IPS DF 6.9 (cell line): ENCODE measurements at regions not wholly inside any gene's neighbourhood (a gene's known extent, or its start where the extent isn't known, plus 50 kb on each side); places are given as distances from the start of the nearest gene placed in this dataset.

Experiments
- DNase-seq: peaks from one replicate; pipeline ENCODE4 v3.0.0-alpha.2; 2013; ENCODE audit warnings: low read depth, low spot score
- H3K27ac ChIP-seq: one replicate; pipeline ENCODE4 v1.5.1; 2013; ENCODE audit warnings: low read length, control low read depth
- H3K27me3 ChIP-seq: 2 replicates; pipeline ENCODE4 v1.6.1; 2013; ENCODE audit warnings: mild to moderate bottlenecking, low read length; ENCODE audit not compliant: control insufficient read depth, insufficient read depth
- H3K36me3 ChIP-seq: 2 replicates; pipeline ENCODE4 v1.6.1; 2013; ENCODE audit warnings: low read length; ENCODE audit not compliant: control insufficient read depth, insufficient read depth
- H3K4me1 ChIP-seq: 2 replicates; pipeline ENCODE4 v1.6.1; 2013; ENCODE audit warnings: low read length; ENCODE audit not compliant: control insufficient read depth, insufficient read depth
- H3K4me3 ChIP-seq: 2 replicates; pipeline ENCODE4 v1.5.1; 2013; ENCODE audit warnings: mild to moderate bottlenecking, low read length
- H3K9me3 ChIP-seq: 2 replicates; pipeline ENCODE4 v1.6.1; 2013; ENCODE audit warnings: low read length, inconsistent platforms; ENCODE audit not compliant: control insufficient read depth, insufficient read depth
- WGBS: extraction: QIAGEN DNeasy Blood & Tissue Kit; methylation state at CpG from one replicate; pipeline ENCODE4 v1.1.7; 2013; ENCODE audit warnings: mixed read lengths, missing lambda C conversion rate; ENCODE audit not compliant: insufficient read length, insufficient coverage; 5-methylcytosine and 5-hydroxymethylcytosine counted together

DNA sequence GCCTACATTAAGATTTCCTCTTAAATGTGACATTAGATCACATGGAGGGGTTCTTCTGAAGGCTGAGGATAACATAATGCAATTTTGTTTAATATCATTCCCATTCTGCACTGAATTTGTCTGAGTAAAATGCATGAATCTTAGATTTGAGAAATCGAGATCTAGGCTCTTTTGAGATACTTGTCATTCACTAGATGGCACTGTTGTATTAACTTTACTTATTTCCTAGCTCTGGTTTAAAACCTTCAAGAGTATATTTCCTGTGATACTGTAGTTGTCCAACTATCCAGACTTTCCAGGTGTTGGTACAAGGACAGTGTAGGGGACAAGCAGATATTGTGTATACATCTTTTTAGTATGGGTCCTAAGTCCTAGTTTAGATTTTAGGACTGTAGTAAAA lies 91.7 kb upstream of the SEL1L start:
- Histone ChIP-seq H3K4me3 (no peak overlapping the region), H3K27me3 (no peaks in the 10 kb centered on the region), H3K9me3 (no peaks in the 10 kb centered on the region), H3K27ac (no peak overlapping the region), H3K4me1 (no peaks in the 10 kb centered on the region; the same call in 1 of the 2 replicates), H3K36me3 (no peaks in the 10 kb centered on the region)
- DNase-seq, result no peak
- no CpG with 5 or more reads among the region's 1 CpG for WGBS

- no peak for DNase-seq
- Histone ChIP-seq H3K4me3 (no peak overlapping the region), H3K27ac (no peak overlapping the region), H3K36me3 (no peaks in the 10 kb centered on the region), H3K27me3 (no peaks in the 10 kb centered on the region), H3K9me3 (no peaks in the 10 kb centered on the region), H3K4me1 (no peaks in the 10 kb centered on the region)
Measured at GRCh38 chr14:81632157-81632556, 98.5 kb upstream of the SEL1L start.

GRCh38 chr14:81633496-81633895 lies 99.8 kb upstream of the SEL1L start:
- no peak overlapping the region for H3K27ac ChIP-seq
- H3K4me1 ChIP-seq, result no peaks in the 10 kb centered on the region
- no peak for DNase-seq

GRCh38 chr14:81637639-81638038 lies 104.0 kb upstream of the SEL1L start:
- Histone ChIP-seq H3K27me3 (no peaks in the 10 kb centered on the region), H3K36me3 (no peaks in the 10 kb centered on the region), H3K9me3 (no peaks in the 10 kb centered on the region), H3K4me3 (no peak overlapping the region), H3K27ac (no peak overlapping the region), H3K4me1 (peaks cover 4% of the 10 kb centered on the region)
- no peak for DNase-seq
- no CpG with 5 or more reads among the region's 1 CpG for WGBS

More at GRCh38 chr14:81633496-81633895, 99.8 kb upstream of the SEL1L start:
- no peaks in the 10 kb centered on the region for H3K9me3 ChIP-seq
- no peak overlapping the region for H3K4me3 ChIP-seq
- H3K27me3 ChIP-seq, result no peaks in the 10 kb centered on the region
- H3K36me3 ChIP-seq, result no peaks in the 10 kb centered on the region

- Histone ChIP-seq H3K4me1 (peaks cover 4% of the 10 kb centered on the region), H3K27me3 (no peaks in the 10 kb centered on the region), H3K9me3 (no peaks in the 10 kb centered on the region), H3K4me3 (no peak overlapping the region), H3K27ac (no peak overlapping the region), H3K36me3 (no peaks in the 10 kb centered on the region)
- DNase-seq, result no peak
- no CpG with 5 or more reads among the region's 3 CpGs for WGBS
Measured at GRCh38 chr14:81638656-81639280, 105.1 kb upstream of the SEL1L start.

DNA sequence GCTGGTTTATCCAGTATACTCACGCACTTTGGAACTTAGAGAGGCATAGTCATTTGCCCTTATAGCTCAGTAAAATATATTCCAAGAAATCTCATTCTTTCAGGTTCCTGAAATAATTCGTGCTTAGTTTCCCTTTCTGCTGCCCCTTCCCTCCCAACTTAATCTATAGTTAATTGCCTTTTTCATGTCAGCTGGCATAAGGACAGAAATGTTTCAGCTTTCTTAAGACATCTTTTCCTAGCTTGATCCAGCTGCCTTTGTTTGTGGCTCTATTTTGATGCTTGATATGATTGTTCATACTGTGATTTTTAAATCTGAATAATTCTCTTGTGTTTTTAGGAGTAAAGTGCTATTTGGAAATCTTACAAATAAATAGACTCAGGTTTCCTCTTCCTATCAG lies 120.0 kb upstream of the SEL1L start:
- no peak for DNase-seq
- no peaks in the 10 kb centered on the region for H3K4me1 ChIP-seq
- no CpG with 5 or more reads among the region's 2 CpGs for WGBS
- H3K9me3 ChIP-seq, result no peaks in the 10 kb centered on the region
- H3K4me3 ChIP-seq, result no peak overlapping the region
- H3K27ac ChIP-seq, result no peak overlapping the region
- no peaks in the 10 kb centered on the region for H3K27me3 ChIP-seq
- no peaks in the 10 kb centered on the region for H3K36me3 ChIP-seq

- H3K4me3 ChIP-seq, result no peak overlapping the region
- no peak overlapping the region for H3K27ac ChIP-seq
- H3K27me3 ChIP-seq, result no peaks in the 10 kb centered on the region
- H3K36me3 ChIP-seq, result no peaks in the 10 kb centered on the region
- no peaks in the 10 kb centered on the region for H3K4me1 ChIP-seq
- no peak for DNase-seq
- no CpG with 5 or more reads among the region's 6 CpGs for WGBS
- H3K9me3 ChIP-seq, result no peaks in the 10 kb centered on the region
Measured at GRCh38 chr14:81655423-81656314, 122.0 kb upstream of the SEL1L start.

GRCh38 chr14:81656811-81657210 lies 123.2 kb upstream of the SEL1L start:
- WGBS, result no CpG with 5 or more reads among the region's 4 CpGs
- Histone ChIP-seq H3K27me3 (no peaks in the 10 kb centered on the region), H3K4me1 (no peaks in the 10 kb centered on the region), H3K27ac (no peak overlapping the region), H3K36me3 (no peaks in the 10 kb centered on the region), H3K4me3 (no peak overlapping the region), H3K9me3 (no peaks in the 10 kb centered on the region)
- no peak for DNase-seq

GRCh38 chr14:81662066-81662465 lies 128.4 kb upstream of the SEL1L start:
- no CpG with 5 or more reads among the region's 5 CpGs for WGBS
- no peak overlapping the region for H3K27ac ChIP-seq

DNA sequence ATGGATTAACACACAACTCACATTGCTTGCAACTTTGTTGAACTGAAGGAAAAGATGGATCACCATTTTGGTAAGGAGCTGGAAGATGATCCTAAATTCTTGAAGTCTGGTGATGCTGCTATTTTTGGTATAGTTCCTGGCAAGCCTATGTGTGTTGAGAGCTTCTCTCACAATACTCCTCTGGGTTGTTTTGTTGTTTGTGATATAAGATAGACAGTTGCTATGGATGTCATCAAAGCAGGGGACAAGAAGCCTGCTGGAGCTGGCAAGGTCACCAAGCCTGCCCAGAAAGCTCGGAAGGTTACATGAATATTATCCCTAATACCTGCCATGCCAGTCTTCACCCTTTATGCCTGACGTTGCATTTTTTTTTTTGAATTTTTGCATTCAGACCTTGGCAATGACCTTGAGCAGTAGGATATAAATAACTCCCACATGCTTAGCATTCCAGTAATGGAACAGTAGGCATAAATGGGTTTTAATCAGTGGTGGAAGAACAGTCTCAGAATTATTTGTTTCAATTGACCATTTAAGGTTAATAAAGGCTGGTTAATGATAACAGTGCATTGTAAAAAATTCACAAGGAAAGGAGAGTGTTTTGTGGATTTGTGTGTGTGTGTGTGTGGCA lies 129.0 kb upstream of the SEL1L start:
- DNase-seq, result no peak

More at GRCh38 chr14:81662066-81662465, 128.4 kb upstream of the SEL1L start:
- no peaks in the 10 kb centered on the region for H3K9me3 ChIP-seq
- no peaks in the 10 kb centered on the region for H3K36me3 ChIP-seq
- no peaks in the 10 kb centered on the region for H3K4me1 ChIP-seq
- DNase-seq, result no peak
- H3K27me3 ChIP-seq, result no peaks in the 10 kb centered on the region
- no peak overlapping the region for H3K4me3 ChIP-seq

More for the DNA sequence above, 129.0 kb upstream of the SEL1L start:
- H3K4me3 ChIP-seq, result no peak overlapping the region
- WGBS, result no CpG with 5 or more reads among the region's 2 CpGs
- H3K27ac ChIP-seq, result no peak overlapping the region
- H3K9me3 ChIP-seq, result no peaks in the 10 kb centered on the region
- no peaks in the 10 kb centered on the region for H3K4me1 ChIP-seq
- no peaks in the 10 kb centered on the region for H3K36me3 ChIP-seq
- no peaks in the 10 kb centered on the region for H3K27me3 ChIP-seq
